Stimulated activated naive B cell treated with anti-CD40 and anti-IgM and Interleukin-4, amounts not matched to agents 10 μg/mL and 1 μg/mL and 100 μg/mL, for 72 hours (primary cell): ENCODE measurements at regions not wholly inside any gene's neighbourhood (a gene's known extent, or its start where the extent isn't known, plus 50 kb on each side); places are given as distances from the start of the nearest gene placed in this dataset.

Source experiments
- ATAC-seq, 2 donors: fragments of 150-1000 bp; cut with Tn5 transposase; replicated peaks; 2 replicates each; pipeline ENCODE4 v1.10.0; 2021; ENCODE audit warnings: moderate library complexity in 1 of 2
- DNase-seq: peaks from one replicate; pipeline ENCODE4 v3.0.0; 2021
- H3K27ac Mint-ChIP-seq: one replicate; pipeline ENCODE4 v1.8.0; 2022; ENCODE audit warnings: mild to moderate bottlenecking, mixed read lengths
- H3K27me3 Mint-ChIP-seq, 2 donors: one replicate each; pipeline ENCODE4 v1.8.0; 2022; ENCODE audit warnings: mixed read lengths in 2 of 2
- H3K36me3 Mint-ChIP-seq, 2 donors: one replicate each; pipeline ENCODE4 v1.8.0; 2022; ENCODE audit warnings: mixed read lengths in 2 of 2, mild to moderate bottlenecking in 1 of 2
- H3K4me1 Mint-ChIP-seq, 2 donors: one replicate each; pipeline ENCODE4 v1.8.0; 2022; ENCODE audit warnings: mixed read lengths in 2 of 2, mild to moderate bottlenecking in 1 of 2
- H3K4me3 Mint-ChIP-seq, 2 donors: one replicate each; pipeline ENCODE4 v1.8.0; 2022; ENCODE audit warnings: mild to moderate bottlenecking in 2 of 2, mixed read lengths in 2 of 2, moderate library complexity in 1 of 2
- H3K9me3 Mint-ChIP-seq, 2 donors: one replicate each; pipeline ENCODE4 v1.8.0; 2022; ENCODE audit warnings: mixed read lengths in 2 of 2, mild to moderate bottlenecking in 1 of 2

DNA sequence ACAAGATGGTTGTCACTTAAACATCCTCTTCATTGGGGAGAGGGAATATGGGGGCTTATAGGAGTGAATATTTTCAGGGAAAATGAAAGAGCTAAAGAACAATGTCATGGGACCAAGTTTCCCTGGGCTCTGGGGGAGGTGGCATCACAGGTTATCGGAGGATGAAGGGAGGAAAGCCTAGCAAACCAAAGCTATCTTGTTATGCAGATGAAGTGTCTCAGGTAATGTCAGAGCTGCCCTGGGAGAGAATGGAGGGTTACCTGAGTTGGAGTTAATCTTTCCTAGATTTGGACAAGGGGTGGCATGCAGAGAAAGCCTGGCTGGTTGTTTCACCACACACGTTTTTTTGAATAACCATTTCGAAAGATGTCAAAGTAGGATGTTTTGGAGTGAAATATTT, 308.1 kb upstream of the ATP10A start:
- no peaks in the 10 kb centered on the region for H3K36me3 Mint-ChIP-seq
- ATAC-seq, result no peak
- H3K27ac Mint-ChIP-seq, result no peak overlapping the region
- H3K27me3 Mint-ChIP-seq, result peaks cover 0 to 4% of the 10 kb centered on the region in 2 donors
- H3K4me1 Mint-ChIP-seq, result no peaks in the 10 kb centered on the region
- H3K9me3 Mint-ChIP-seq, result peaks cover 3 to 7% of the 10 kb centered on the region in 2 donors
- no peak overlapping the region for H3K4me3 Mint-ChIP-seq
- no peak for DNase-seq

DNA sequence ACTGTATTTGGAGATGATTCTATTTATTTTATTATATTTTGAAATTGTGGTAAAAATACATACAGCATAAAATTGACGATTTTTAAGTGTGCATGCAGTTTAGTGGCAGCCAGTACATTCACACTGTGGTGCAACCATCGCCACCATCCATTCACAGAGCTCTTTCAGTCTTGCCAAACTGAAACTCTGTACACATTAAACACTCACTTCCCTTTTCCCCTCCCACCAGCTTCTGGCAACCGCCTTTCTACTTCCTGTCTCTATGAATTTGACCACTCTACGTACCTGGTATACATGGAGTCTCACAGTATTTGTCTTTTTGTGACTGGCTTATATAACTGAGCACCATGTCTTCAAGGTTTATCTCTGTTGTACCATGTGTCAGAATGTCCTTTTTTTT, 303.3 kb upstream of the ATP10A start:
- H3K27ac Mint-ChIP-seq, result no peak overlapping the region
- H3K4me3 Mint-ChIP-seq, result no peak overlapping the region
- H3K27me3 Mint-ChIP-seq, result peaks cover 0 to 8% of the 10 kb centered on the region in 2 donors
- peaks cover 2 to 8% of the 10 kb centered on the region in 2 donors for H3K9me3 Mint-ChIP-seq
- H3K36me3 Mint-ChIP-seq, result no peaks in the 10 kb centered on the region
- ATAC-seq, result peak; percentile 58 to 70
- H3K4me1 Mint-ChIP-seq, result no peaks in the 10 kb centered on the region
- DNase-seq, result no peak

DNA sequence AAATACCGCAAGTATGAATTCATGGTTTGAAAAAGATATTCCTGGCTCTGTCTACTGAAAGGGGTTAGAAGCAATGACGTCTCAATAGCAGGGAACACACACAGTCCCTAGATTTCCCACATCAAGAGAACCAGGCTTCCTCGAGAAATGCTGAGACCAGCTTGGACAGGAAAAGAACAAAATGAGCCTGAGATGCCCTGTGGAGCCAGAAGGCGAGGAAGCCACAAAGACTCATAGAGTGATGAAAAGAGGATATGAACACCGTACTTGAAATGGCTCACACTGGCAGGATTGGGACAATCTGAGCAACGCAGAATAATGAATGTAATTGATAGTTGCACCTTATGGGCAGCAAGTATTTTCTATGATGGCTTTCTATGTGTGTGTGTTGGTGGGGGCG, 302.4 kb upstream of the ATP10A start:
- no peaks in the 10 kb centered on the region for H3K36me3 Mint-ChIP-seq
- ATAC-seq, result no peak
- no peak overlapping the region for H3K27ac Mint-ChIP-seq
- no peak overlapping the region for H3K4me3 Mint-ChIP-seq
- peaks cover 0 to 8% of the 10 kb centered on the region in 2 donors for H3K27me3 Mint-ChIP-seq
- DNase-seq, result no peak
- H3K4me1 Mint-ChIP-seq, result no peaks in the 10 kb centered on the region
- H3K9me3 Mint-ChIP-seq, result peaks cover 2 to 8% of the 10 kb centered on the region in 2 donors

DNA sequence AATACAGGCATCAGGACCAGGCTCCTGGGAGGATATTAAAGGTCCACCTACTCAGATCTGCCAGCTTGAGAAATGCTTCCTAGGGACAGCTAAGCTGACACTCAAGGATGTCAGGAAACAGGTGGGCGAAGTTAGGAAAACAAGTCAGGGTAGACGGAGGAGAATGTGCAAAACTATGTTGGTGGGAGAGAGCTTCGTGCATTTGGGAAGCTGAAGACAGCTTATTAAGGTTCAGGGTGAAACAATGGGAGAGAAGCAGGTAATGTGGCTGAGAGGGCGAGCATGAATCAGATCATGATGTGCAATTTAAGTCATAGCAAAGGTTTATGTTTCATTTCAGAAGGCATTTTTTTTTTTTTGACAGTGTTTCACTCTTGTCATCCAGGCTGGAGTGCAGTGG, 297.2 kb upstream of the ATP10A start:
- H3K27me3 Mint-ChIP-seq, result peaks cover 0 to 4% of the 10 kb centered on the region in 2 donors
- ATAC-seq (no peak), DNase-seq (no peak)
- no peak overlapping the region for H3K4me3 Mint-ChIP-seq
- H3K9me3 Mint-ChIP-seq, result peaks cover 0 to 5% of the 10 kb centered on the region in 2 donors
- H3K4me1 Mint-ChIP-seq, result no peaks in the 10 kb centered on the region
- H3K27ac Mint-ChIP-seq, result no peak overlapping the region
- no peaks in the 10 kb centered on the region for H3K36me3 Mint-ChIP-seq

DNA sequence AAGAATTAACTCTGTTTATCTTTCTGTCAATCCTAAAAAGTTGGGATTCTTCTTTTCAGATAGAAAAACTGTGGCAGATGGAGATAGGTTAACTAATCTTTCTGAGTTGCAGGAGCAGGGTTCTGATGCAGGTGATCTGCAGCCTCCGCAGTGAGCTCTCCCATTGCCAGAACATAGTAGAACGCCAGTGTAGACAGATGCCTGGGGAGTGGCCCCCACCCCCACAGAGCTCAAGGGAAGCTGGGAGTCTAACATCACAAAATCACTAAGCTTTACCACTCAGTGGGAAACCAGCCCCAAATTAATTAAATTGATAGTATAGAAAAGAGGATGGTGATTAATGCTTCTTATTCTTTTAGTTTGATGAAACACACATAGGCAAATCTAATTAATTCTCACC, 295.0 kb upstream of the ATP10A start:
- no peaks in the 10 kb centered on the region for H3K27me3 Mint-ChIP-seq
- no peak for DNase-seq
- no peaks in the 10 kb centered on the region for H3K4me1 Mint-ChIP-seq
- no peak for ATAC-seq
- no peak overlapping the region for H3K4me3 Mint-ChIP-seq
- H3K36me3 Mint-ChIP-seq, result peaks cover 0 to 3% of the 10 kb centered on the region in 2 donors
- no peak overlapping the region for H3K27ac Mint-ChIP-seq
- peaks cover 5 to 15% of the 10 kb centered on the region in 2 donors for H3K9me3 Mint-ChIP-seq

DNA sequence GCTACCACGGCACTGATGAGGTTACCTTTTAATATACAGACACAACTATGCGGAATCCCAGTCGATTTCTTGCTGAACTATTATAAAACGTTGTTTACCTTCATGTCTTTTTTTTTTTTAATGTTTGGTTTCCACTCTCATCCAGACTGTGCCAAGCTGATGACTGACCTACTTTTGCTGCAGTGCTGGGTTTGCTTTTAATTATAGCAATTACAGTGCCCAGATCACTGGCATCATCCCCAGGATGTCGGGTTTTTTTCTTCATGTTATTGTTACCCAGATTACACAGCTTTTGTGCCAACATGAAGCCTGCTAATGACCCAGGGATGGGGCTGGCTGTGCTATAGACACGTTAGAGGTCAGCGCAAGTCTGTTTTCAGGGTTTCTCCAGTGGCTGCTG, 294.0 kb upstream of the ATP10A start:
- Mint-ChIP-seq H3K27me3 (no peaks in the 10 kb centered on the region), H3K27ac (no peak overlapping the region), H3K4me1 (no peaks in the 10 kb centered on the region), H3K9me3 (peaks cover 11 to 16% of the 10 kb centered on the region in 2 donors), H3K4me3 (no peak overlapping the region), H3K36me3 (peaks cover 0 to 3% of the 10 kb centered on the region in 2 donors)
- DNase-seq, result no peak
- ATAC-seq, result no peak

DNA sequence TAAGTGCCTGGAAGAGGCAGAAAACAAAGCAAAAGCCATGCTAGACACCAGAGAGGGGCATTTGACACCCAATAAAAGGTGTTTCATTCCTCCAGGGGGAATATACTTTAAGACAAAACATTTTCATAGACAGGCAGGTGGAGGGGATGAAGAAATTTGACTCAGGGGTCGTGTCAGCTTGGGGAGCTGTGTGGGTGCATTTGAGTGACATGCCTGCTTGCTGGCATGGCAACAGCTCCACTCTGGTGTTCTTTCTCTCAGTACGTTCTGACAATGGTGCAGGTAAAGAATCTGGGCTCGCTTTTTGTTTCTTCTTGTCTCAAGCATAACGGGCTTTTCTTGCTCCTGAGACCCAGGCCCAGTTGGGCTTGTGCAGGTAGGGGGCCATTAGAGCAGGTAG, 292.9 kb upstream of the ATP10A start:
- ATAC-seq (no peak), DNase-seq (no peak)
- Mint-ChIP-seq H3K4me1 (no peaks in the 10 kb centered on the region), H3K27ac (no peak overlapping the region), H3K36me3 (peaks cover 0 to 3% of the 10 kb centered on the region in 2 donors), H3K27me3 (no peaks in the 10 kb centered on the region), H3K4me3 (no peak overlapping the region), H3K9me3 (peaks cover 11 to 16% of the 10 kb centered on the region in 2 donors)

DNA sequence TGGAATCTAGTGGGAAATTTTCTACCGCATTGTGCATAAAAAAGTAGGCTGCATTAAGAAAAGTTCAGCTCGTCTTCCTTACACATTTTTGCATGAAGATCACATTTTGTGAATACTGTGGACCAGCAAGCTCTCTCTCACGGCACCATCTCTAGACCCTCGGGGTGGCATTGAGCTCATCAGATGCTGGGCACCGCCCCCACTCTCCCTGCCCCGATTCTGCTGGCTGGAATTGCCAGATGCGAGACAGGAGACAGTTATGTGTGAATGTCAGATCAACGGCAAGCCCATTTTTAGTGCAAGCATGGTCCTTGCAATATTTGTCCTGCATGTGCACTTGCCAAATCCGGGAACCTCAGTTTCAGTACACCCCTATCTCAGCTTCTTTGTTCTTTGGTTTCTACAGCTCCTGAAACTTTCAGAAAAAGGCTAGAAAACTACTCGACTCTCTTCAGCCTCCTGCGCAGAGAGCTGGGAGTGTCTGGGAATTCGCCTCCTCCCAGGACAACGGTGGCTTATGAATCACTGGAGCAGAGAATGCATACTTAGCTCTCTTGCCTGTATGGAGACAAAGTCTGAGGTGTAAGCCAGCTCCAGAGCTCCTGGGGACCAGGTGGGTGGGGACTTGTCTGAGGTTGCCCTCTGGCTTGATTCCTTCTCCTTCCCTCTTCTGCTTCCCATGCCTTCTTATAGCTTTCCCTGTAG, 285.2 kb upstream of the ATP10A start:
- H3K4me3 Mint-ChIP-seq, result no peak overlapping the region
- H3K9me3 Mint-ChIP-seq, result peaks cover 4 to 7% of the 10 kb centered on the region in 2 donors
- DNase-seq, result no peak
- no peak for ATAC-seq
- H3K27me3 Mint-ChIP-seq, result no peaks in the 10 kb centered on the region
- H3K36me3 Mint-ChIP-seq, result no peaks in the 10 kb centered on the region
- no peaks in the 10 kb centered on the region for H3K4me1 Mint-ChIP-seq
- H3K27ac Mint-ChIP-seq, result no peak overlapping the region

DNA sequence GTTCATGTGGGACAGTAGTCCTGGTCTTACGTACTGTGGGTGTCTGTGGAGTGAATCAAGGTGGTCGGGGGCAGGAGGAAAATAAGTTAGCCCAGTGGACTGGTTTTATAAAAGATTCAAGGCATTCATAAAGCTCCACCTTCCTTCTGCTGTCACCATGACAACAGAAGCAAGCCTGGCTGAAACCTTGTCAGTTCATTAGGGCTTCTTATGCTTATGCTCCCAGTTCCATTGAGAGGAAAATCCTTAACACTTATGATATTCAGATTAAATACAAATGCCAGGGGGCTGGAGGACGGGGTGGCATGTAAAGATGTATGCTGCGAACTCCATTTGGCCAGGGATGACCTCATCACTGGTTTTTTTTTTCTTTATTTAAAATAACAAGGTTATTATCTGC, 283.1 kb upstream of the ATP10A start:
- H3K36me3 Mint-ChIP-seq, result no peaks in the 10 kb centered on the region
- no peak overlapping the region for H3K27ac Mint-ChIP-seq
- no peak for ATAC-seq
- H3K27me3 Mint-ChIP-seq, result no peaks in the 10 kb centered on the region
- no peak for DNase-seq
- H3K4me3 Mint-ChIP-seq, result no peak overlapping the region
- H3K4me1 Mint-ChIP-seq, result no peaks in the 10 kb centered on the region
- H3K9me3 Mint-ChIP-seq, result peaks cover 0 to 2% of the 10 kb centered on the region in 2 donors

DNA sequence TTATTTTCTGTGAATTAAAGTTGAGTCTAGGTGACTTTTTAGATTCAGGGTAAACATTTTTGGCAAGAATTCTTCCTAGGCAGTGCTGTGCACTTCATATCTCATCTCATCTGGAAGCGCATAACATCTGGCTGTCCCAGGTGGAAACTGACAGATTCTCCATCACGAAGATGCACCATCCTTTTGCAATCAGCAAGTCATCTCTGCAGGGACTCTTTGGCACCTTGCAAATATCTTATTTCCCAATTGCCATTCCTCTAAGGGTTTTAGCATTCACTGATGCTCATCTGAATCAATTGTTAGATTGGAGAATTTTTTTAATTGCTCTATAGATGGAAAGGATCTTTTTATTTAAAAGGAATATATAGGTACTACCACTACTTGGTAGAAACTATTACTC, 282.7 kb upstream of the ATP10A start:
- Mint-ChIP-seq H3K9me3 (peaks cover 0 to 2% of the 10 kb centered on the region in 2 donors), H3K4me1 (no peaks in the 10 kb centered on the region), H3K36me3 (no peaks in the 10 kb centered on the region), H3K4me3 (no peak overlapping the region), H3K27me3 (no peaks in the 10 kb centered on the region), H3K27ac (no peak overlapping the region)
- no peak for DNase-seq
- ATAC-seq, result no peak

DNA sequence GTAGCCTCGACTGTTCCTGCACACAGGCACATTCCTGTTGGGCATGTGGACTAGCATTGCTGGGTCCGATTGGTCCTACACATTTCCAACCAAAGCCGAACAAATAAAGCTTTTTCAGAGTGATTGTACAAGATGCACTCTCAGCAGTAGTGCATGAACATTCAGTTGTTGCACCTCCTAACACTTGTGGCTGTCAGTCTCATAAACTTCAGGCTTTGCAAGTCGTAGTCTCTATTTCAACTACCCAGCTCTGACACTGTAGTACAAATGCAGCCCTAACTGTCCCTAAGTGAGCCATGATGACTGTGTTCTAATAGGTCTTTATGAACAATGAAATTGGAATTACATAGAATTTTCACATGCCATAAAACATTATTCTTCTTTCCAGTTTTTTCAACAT, 281.7 kb upstream of the ATP10A start:
- no peaks in the 10 kb centered on the region for H3K27me3 Mint-ChIP-seq

DNA sequence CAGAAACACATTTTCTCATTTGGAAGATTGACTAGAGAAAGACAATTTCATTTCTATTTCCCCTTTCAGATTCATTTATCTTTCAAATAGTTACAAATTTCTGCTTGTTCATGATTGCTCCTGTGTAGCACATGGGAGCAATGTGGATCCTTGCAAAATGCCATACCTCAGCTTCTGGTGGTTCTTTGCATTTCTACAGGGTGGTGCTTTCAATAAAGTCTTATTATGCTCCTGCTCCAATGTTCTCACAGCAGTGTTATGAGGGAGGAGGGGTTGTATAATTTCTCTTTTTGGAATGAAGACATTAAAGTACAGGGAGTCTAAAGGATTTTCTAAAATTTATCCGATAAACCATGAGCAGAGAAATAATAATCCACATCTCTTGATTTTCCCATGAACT, 280.1 kb upstream of the ATP10A start:
- Mint-ChIP-seq H3K27me3 (no peaks in the 10 kb centered on the region), H3K36me3 (no peaks in the 10 kb centered on the region), H3K4me1 (no peaks in the 10 kb centered on the region), H3K9me3 (no peaks in the 10 kb centered on the region), H3K27ac (no peak overlapping the region), H3K4me3 (no peak overlapping the region)
- ATAC-seq (no peak), DNase-seq (no peak)

More for the DNA sequence above, 281.7 kb upstream of the ATP10A start:
- Mint-ChIP-seq H3K4me1 (no peaks in the 10 kb centered on the region), H3K36me3 (no peaks in the 10 kb centered on the region), H3K4me3 (no peak overlapping the region), H3K9me3 (no peaks in the 10 kb centered on the region), H3K27ac (no peak overlapping the region)
- ATAC-seq (no peak), DNase-seq (no peak)

DNA sequence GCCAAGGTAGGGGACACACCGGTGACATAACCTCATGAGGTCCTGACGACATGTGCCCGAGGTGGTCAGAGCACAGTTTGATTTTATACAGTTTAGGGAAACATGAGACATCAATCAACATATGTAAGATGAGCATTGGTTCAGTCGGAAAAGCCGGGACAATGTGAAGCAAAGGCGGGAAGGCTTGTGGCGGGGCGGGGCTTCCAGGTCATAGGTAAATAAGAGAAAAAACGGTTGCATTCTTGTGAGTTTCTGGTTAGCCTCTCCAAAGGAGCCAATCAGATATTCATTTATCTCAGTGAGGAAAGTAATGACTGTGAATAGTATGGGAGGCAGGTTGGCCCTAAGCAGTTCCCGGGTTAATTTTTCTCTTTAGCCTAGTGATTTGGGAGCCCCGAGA, 271.7 kb upstream of the ATP10A start:
- Mint-ChIP-seq H3K27me3 (peaks cover 8 to 12% of the 10 kb centered on the region in 2 donors), H3K4me3 (no peak overlapping the region), H3K27ac (no peak overlapping the region), H3K4me1 (no peaks in the 10 kb centered on the region), H3K36me3 (no peaks in the 10 kb centered on the region), H3K9me3 (no peaks in the 10 kb centered on the region)
- no peak for ATAC-seq
- no peak for DNase-seq

DNA sequence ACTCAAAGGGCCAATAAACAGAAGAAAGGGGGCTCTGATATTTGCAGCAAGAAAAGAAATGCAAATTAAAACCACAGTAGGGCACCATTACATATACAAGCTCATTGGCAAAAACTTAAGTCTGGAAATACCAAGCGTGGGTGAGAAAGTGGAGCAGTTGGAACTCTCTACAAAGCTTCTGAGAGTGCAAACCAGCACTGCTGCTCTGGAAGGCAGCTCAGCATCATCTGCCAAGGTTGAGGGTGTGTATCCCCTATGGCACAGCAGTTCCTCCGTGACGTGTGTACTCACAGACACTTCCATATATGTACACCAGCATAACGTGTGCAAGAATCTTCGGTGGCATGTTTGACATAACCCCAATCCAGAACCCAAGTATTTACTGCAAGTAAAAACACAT, 271.0 kb upstream of the ATP10A start:
- DNase-seq, result no peak

DNA sequence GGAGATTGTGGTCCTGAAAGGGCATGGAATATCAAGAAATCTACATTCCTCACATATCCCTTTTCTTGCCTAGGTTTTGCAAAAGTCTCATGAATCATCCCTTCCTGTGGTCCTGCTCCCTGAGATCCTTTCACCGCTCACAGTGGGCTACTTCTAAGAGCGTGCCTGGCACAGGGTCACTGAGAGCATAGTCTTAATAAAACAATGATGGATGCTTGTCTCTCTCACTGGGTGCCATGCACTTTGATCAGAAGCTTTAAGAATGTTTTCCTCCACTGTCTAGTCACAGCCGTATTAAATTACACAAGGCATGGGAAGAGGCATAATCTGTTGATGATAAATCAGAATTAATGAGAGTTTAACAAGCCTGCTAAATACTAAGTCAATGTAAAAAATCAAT, 269.7 kb upstream of the ATP10A start:
- Mint-ChIP-seq H3K27ac (no peak overlapping the region), H3K27me3 (peaks cover 8 to 12% of the 10 kb centered on the region in 2 donors), H3K4me1 (no peaks in the 10 kb centered on the region), H3K36me3 (no peaks in the 10 kb centered on the region), H3K9me3 (no peaks in the 10 kb centered on the region), H3K4me3 (no peak overlapping the region)
- DNase-seq (no peak), ATAC-seq (no peak)

More for the DNA sequence above, 271.0 kb upstream of the ATP10A start:
- Mint-ChIP-seq H3K4me3 (no peak overlapping the region), H3K4me1 (no peaks in the 10 kb centered on the region), H3K27ac (no peak overlapping the region), H3K36me3 (no peaks in the 10 kb centered on the region), H3K27me3 (peaks cover 8 to 12% of the 10 kb centered on the region in 2 donors), H3K9me3 (no peaks in the 10 kb centered on the region)
- no peak for ATAC-seq
